Esophagus muscularis mucosa (tissue), 3 donors: ENCODE measurements at regions not wholly inside any gene's neighbourhood (a gene's known extent, or its start where the extent isn't known, plus 50 kb on each side); places are given as distances from the start of the nearest gene placed in this dataset.

ENCODE experiments used
- CTCF ChIP-seq, 3 experiments: fragments of 200-600 bp in 2 of 3; fragments of 450-650 bp in 1 of 3; sonication (generic) in 2 of 3; IDR thresholded peaks; one replicate each; pipeline ENCODE4 v1.5.1; 2017 to 2019; ENCODE audit warnings: antibody characterized with exemption in 3 of 3, mild to moderate bottlenecking in 2 of 3, moderate library complexity in 1 of 3
- POLR2A ChIP-seq: fragments of 450-650 bp; IDR thresholded peaks from one replicate; pipeline ENCODE4 v1.6.1; 2017; ENCODE audit warnings: antibody characterized with exemption, moderate library complexity, mild to moderate bottlenecking, low read depth

DNA sequence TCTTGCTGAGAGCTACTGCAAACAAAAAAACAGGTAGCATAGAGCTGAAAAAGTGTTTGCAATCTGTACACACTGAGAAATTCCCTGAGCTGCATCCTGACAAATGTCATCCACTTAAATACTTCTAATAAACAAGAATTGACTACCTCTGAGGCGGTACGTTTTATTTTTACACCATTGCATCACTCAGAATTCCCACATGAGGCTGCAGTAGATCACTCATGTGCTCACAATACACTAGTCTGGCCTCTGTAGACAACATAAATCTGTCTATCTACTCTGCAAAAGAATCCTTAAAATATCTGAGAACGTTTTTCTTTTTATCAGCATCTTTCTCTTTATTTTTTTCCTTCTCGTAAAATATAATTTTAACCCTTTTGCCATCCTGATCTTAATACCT lies 661.4 kb downstream of the EPHA7 start:
- TF ChIP-seq CTCF (IDR thresholded peaks at IDR 0.05) (no peak), POLR2A (no peak)
